ENCODE measurements at regions not wholly inside any gene's neighbourhood (a gene's known extent, or its start where the extent isn't known, plus 50 kb on each side); places are given as distances from the start of the nearest gene placed in this dataset.

DNA sequence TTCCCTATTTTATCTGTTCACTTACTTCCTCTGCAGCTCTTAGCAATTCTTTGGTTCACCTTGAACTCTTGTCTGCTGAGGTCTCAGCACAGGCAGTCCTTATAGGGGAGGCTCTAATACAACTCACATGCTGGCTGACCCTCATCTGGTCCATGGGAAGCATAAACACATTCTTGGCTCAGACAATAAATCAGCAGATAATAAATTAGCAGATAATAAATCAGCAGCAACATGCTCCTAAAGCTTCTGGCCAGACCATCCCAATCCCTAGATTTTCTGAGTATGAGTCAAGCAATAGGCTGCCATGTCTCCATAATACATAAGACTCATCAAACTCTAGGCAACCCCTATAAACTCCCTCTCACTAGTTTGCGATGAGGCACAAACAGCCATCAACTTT, 208.6 kb upstream of the STEAP4 start:
- TF ChIP-seq, protein P1, sequence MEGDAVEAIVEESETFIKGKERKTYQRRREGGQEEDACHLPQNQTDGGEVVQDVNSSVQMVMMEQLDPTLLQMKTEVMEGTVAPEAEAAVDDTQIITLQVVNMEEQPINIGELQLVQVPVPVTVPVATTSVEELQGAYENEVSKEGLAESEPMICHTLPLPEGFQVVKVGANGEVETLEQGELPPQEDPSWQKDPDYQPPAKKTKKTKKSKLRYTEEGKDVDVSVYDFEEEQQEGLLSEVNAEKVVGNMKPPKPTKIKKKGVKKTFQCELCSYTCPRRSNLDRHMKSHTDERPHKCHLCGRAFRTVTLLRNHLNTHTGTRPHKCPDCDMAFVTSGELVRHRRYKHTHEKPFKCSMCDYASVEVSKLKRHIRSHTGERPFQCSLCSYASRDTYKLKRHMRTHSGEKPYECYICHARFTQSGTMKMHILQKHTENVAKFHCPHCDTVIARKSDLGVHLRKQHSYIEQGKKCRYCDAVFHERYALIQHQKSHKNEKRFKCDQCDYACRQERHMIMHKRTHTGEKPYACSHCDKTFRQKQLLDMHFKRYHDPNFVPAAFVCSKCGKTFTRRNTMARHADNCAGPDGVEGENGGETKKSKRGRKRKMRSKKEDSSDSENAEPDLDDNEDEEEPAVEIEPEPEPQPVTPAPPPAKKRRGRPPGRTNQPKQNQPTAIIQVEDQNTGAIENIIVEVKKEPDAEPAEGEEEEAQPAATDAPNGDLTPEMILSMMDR (conservative IDR thresholded peaks at IDR 0.05), result no peak
- TF ChIP-seq ZFX (IDR thresholded peaks at IDR 0.05), result no peak
